Hepatocyte (in vitro differentiated cells): ENCODE measurements at regions not wholly inside any gene's neighbourhood (a gene's known extent, or its start where the extent isn't known, plus 50 kb on each side); places are given as distances from the start of the nearest gene placed in this dataset.

Experiments
- EZH2 ChIP-seq: fragments of 200-600 bp; sonication (generic); IDR thresholded peaks from 2 replicates; pipeline ENCODE4 v1.6.1; 2016; ENCODE audit warnings: antibody characterized with exemption, mild to moderate bottlenecking, borderline replicate concordance
- TF ChIP-seq, protein P1 (sequence below): fragments of 200-600 bp; sonication (generic); IDR thresholded peaks from 2 replicates; pipeline ENCODE4 v1.5.1; 2016; ENCODE audit warnings: antibody characterized with exemption, mild to moderate bottlenecking; ENCODE audit not compliant: poor library complexity

DNA sequence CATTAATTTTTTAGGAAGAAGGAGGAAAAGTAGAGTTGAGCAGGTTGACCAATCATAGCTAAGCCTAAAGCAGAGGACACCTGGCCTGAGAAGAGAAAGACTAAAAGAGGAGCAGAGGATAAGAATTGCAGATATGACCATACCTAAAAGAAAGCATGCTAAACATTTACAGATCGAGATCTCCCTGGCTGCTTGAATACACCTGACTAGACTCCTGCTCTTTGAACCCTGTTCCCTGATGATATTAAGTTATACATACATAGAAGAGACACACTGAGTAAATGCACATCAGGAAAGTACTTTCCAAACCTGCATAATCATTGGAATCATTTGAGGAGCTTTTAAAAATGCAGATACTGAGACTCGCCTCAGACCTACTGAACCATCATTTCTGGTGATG, 232.3 kb upstream of the ELL2 start:
- TF ChIP-seq, protein P1, sequence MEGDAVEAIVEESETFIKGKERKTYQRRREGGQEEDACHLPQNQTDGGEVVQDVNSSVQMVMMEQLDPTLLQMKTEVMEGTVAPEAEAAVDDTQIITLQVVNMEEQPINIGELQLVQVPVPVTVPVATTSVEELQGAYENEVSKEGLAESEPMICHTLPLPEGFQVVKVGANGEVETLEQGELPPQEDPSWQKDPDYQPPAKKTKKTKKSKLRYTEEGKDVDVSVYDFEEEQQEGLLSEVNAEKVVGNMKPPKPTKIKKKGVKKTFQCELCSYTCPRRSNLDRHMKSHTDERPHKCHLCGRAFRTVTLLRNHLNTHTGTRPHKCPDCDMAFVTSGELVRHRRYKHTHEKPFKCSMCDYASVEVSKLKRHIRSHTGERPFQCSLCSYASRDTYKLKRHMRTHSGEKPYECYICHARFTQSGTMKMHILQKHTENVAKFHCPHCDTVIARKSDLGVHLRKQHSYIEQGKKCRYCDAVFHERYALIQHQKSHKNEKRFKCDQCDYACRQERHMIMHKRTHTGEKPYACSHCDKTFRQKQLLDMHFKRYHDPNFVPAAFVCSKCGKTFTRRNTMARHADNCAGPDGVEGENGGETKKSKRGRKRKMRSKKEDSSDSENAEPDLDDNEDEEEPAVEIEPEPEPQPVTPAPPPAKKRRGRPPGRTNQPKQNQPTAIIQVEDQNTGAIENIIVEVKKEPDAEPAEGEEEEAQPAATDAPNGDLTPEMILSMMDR: no peak
- TF ChIP-seq EZH2: no peak
